HG03025 (cell line): ENCODE measurements at regions not wholly inside any gene's neighbourhood (a gene's known extent, or its start where the extent isn't known, plus 50 kb on each side); places are given as distances from the start of the nearest gene placed in this dataset.

Source experiments
- ATAC-seq: cut with Tn5 transposase; IDR thresholded peaks from one replicate; pipeline ENCODE4 v1.9.1; 2021; ENCODE audit warnings: mild to moderate bottlenecking, moderate library complexity; ENCODE audit not compliant: unreplicated experiment, low FRiP score

DNA sequence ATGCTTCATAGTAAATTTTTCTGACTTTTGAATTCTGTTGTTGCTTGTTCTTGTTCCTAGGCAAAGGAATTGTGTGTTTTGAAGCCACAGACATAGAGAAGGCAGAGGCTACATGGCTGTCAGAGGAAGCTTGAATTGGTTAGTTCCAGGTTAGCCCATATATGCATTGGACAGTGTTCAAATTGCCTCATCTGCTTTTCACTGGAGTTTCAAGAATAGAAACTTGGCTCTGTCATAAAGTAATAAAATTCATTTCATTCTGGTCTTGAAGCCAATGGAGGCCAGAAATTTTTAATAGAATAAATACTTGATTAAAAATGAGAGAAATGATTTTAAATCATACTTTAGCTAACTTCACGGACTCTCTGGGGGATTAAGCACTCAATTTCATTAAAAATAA lies 178.0 kb downstream of the YIPF5 start:
- no peak for ATAC-seq

DNA sequence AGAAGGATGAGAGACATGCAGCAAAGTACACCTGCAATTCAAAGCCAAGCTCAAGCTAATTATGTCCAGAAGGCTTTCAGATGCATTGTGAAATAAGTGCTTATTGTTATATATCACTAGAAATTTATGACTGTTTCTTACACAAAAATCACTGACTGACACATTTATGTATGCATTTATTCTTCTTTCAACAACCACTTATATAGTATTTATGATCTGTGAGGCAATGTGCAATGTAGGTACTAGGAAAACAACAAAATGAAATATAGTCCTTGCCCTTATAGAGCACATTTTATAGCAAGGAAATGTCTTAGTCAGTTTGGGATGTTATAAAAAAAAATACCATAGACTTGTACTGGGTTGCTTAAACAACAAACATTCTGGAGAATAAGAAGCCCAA lies 167.6 kb downstream of the YIPF5 start:
- no peak for ATAC-seq

DNA sequence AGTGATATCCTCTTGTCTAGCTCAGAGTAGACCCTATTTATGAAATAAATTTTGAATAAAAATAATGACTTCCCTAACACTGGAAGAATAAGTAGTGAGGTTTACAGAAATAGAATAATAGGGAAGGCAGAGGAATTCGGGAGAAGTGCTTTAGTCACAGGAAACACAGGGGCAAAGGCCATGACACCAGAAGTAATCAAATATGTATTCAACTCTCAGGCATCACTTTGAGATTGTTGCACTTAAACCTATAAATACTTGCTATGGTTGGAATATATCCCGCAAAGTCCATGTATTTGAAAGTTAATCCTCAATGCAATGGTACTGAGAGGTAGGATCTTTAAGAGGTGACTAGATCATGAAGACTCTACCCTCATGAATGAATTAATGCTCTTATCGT lies 166.8 kb downstream of the YIPF5 start:
- ATAC-seq: no peak

- no peak for ATAC-seq
These were observed 166.3 kb downstream of the YIPF5 start for GRCh38 chr5:144004146-144004545.

- no peak for ATAC-seq
These were observed 165.7 kb downstream of the YIPF5 start for GRCh38 chr5:144004751-144005150.

- no peak for ATAC-seq
These were observed 161.3 kb downstream of the YIPF5 start for GRCh38 chr5:144009116-144009515.

DNA sequence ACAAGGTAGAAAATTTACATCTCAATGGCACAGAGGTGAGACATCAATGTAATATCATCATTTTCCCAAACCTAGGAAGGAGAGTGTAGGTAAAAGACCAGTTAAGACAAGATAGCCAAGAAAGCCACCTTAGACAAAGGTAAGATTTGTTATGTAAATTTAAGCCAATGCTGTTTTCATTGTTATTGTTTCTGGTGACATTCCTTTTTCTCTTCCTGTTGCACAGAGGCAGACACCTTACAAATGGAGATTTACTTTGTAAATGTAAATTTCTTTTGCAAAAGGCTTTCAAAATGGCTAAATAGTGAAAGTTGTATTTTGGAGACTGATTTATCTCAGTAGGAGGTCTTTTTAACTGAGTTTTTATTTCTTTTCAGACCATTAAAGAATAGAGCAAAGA lies 159.1 kb downstream of the YIPF5 start:
- ATAC-seq: no peak

GRCh38 chr5:144013816-144014215 lies 156.6 kb downstream of the YIPF5 start:
- no peak for ATAC-seq

DNA sequence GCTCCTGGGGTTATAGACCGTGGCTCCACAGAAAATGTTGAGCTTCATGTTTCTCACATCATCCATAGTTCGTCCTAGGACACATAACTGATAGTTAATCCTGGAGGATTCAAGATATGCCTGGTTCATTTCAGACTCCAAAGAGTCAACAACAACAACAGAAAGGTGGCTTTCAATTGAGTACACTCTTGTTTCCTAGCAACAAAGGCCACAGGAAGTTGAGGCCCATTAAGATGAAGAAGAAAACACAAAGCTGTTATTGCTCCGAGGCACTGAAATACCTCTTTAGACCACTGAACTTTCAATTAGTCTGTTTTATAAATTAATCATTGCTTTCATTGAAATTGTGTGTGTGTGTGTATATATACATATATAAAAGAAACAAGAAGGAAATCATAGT lies 154.5 kb downstream of the YIPF5 start:
- ATAC-seq: no peak

DNA sequence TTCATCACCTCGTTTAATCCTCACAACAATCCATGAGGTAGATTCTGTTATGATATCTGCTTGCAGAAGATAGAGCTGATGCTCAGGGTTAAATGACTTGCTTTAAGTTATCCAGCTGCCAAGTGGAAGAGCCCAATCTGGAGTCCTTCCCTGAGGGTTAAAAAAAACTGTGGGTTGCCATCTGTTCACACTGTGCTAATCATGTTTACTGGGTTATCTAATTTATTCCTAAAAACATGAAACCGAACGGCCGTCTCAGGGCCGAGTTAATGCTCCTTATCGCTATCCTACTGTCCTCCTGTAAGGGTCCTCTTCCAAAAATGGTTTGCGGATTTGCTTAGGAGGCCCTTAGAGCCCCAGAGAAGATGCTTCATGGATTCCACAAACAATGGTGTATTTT lies 153.3 kb downstream of the YIPF5 start:
- no peak for ATAC-seq

- ATAC-seq: no peak
These were observed 152.8 kb downstream of the YIPF5 start for GRCh38 chr5:144017631-144018030.

- ATAC-seq: no peak
These were observed 146.4 kb downstream of the YIPF5 start for GRCh38 chr5:144024090-144024489.

DNA sequence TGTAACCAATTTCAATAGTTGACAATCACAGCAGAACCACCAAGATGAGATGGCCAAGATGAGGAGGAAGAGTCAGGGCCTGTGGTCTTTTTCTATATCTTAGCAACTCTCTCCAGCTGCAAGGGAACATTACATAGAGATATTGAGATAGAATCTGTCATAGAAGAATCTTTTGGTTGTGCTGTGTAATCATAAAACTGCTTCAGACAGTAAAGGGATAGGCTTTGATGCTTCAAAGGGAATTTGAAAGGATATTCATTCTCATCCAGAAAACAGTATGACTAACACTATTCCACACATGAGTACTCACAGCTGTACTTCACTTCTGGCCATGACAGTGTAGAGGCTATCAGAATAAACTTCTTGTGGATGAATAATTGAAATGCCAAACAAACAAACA lies 145.9 kb downstream of the YIPF5 start:
- no peak for ATAC-seq

GRCh38 chr5:144026286-144026685 lies 144.2 kb downstream of the YIPF5 start:
- no peak for ATAC-seq

DNA sequence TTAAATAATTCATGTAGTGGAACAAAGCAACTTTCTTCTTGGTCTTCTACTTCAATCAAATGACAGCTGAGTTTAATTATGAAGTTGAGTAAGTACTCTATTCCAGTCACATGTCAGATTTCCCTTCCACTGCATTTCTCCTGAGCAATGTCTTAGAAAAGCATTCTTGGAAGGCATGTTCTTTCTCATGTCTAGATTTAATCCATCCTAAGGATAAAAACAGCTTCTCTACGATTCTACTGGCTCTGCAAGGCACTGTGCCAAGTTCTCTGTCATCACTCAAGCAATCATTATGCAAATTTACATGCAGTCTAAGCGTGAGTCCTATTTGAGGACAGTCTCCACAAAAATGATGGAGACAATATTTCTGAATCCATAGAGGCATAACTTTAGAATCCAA lies 142.4 kb downstream of the YIPF5 start:
- no peak for ATAC-seq

GRCh38 chr5:144028636-144029035 lies 141.8 kb downstream of the YIPF5 start:
- ATAC-seq: no peak

DNA sequence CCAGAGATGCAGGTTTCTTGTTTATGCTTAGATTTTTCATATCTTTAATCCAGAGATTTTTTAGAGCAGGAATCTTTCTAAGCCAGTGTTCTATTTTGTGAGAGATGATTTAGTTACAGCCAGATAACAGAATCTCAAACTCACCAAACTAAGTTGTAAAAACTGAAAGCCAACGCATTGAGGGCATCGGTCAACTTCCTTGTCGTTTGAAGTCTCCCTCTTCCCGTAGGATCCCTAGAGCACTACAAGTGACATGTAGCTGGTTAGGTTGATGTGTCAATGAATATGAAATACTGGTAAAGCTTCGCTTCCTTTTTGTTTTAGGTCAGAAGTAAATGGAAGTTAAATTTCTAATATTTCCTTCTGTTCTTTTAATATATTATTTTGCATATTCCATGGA lies 139.6 kb downstream of the YIPF5 start:
- ATAC-seq: no peak

- no peak for ATAC-seq
These were observed 138.1 kb downstream of the YIPF5 start for GRCh38 chr5:144032375-144032774.

- ATAC-seq: no peak
These were observed 137.0 kb downstream of the YIPF5 start for GRCh38 chr5:144033486-144033885.

- no peak for ATAC-seq
These were observed 135.3 kb downstream of the YIPF5 start for GRCh38 chr5:144035046-144035740.

GRCh38 chr5:144036476-144036875 lies 134.0 kb downstream of the YIPF5 start:
- no peak for ATAC-seq

DNA sequence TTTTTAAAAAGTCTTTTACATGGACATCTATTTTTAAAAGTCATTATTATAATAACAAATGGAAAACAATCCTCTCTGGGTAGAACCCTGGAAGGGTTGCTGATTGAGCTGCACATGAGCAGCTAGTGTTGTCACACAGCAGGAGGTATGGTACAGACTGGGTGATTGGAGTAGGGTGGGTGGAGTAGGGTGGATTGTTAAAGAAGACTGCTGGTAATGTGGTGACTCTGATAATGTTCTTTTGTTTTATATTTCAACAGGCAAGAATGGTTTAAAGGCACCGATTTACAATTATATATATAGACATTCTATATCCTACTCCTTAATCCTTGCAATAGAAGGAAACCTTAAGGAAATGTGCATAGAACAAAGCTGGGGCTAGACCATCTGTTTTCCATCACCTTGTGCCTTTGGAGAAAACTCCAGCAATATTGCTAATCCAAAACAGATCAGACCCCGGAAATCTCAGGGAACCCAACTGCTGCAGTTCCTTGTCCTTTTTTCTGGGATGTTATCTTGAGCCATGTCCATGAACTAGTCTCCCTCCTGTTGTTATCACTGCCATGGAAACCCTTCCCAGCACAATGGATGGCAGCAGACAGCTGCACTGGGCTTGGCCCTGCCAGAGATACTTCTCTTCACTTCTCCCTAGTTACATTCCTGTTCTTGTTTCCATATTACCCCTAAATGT lies 129.7 kb downstream of the YIPF5 start:
- no peak for ATAC-seq
